ENCODE measurements at regions not wholly inside any gene's neighbourhood (a gene's known extent, or its start where the extent isn't known, plus 50 kb on each side); places are given as distances from the start of the nearest gene placed in this dataset.

GRCh38 chr3:176872771-176873209, 324.5 kb downstream of the TBL1XR1 start:
- no peak overlapping the region for H3K4me3 ChIP-seq (replicated peaks in 1 of 3; ENCODE audit: insufficient read depth in 1 of 3, low read depth in 2 of 3, low read length in 3 of 3)
- H3K4me2 ChIP-seq (ENCODE audit: low read depth, low read length): no peak overlapping the region
- in situ Hi-C loops (cut with HindIII; ENCODE audit: extremely low pct_ligation_motif_present, low pct_unique_long_range_greater_than_20kb): loop anchor here (5.0 kb wide), 1 partner anchor 65 kb away; no protein-coding TSS in a partner anchor
- peak; percentile 38 for DNase-seq (ENCODE audit: low spot score)
- FAIRE-seq: peak; percentile 85
- BruUV-seq (replicated peaks): no TSS peak
- H3K9ac ChIP-seq (ENCODE audit: insufficient read depth, low read depth, low read length): no peak overlapping the region
- H3K36me3 ChIP-seq (replicated peaks in 1 of 2; ENCODE audit: control insufficient read depth in 1 of 2, insufficient read depth in 2 of 2, low read length in 2 of 2): no peaks in the 10 kb centered on the region
- H3K9me3 ChIP-seq (ENCODE audit: low read length): no peaks in the 10 kb centered on the region
- no peaks in the 10 kb centered on the region for H3K79me2 ChIP-seq (ENCODE audit: insufficient read depth, low read length)
- ChIA-PET POLR2A (no interaction called here), CTCF (ENCODE audit: low intra/inter-chr PET ratio, low total read pairs) (interaction anchor here (2.1 kb wide), 1 partner anchor 66 kb away, joined by 53 read pairs; no protein-coding TSS in a partner anchor)
- intact Hi-C loops (cut with micrococcal nuclease; ENCODE audit: unreplicated experiment): loop anchor here (1.0 to 5.0 kb wide), 3 partner anchors 67 to 1513 kb away; no protein-coding TSS in a partner anchor
- H3K4me1 ChIP-seq (ENCODE audit: insufficient read depth, low read length): no peaks in the 10 kb centered on the region
- ATAC-seq: peak; percentile 94
- H2AFZ ChIP-seq (ENCODE audit: low read length): no peak overlapping the region
- H4K20me1 ChIP-seq (ENCODE audit: insufficient read depth, low read length): no peaks in the 10 kb centered on the region
- WGBS (ENCODE audit: low lambda C conversion rate): 6% methylated on average over 3 of the region's 4 CpGs
- no peak overlapping the region for H3K27ac ChIP-seq (ENCODE audit: extremely low read length, insufficient read depth, low read length)
- no peaks in the 10 kb centered on the region for H3K27me3 ChIP-seq (ENCODE audit: control insufficient read depth in 1 of 2, insufficient read depth in 2 of 2, low read length in 2 of 2)
- TF ChIP-seq FOXP4 (CRISPR knock-in tag; IDR thresholded peaks at IDR 0.05): no peak
- no peak for TF ChIP-seq NONO (IDR thresholded peaks at IDR 0.05)
- TF ChIP-seq NONO (CRISPR knock-in tag; conservative IDR thresholded peaks at IDR 0.05): no peak
- TF ChIP-seq PHF21A (CRISPR knock-in tag; IDR thresholded peaks at IDR 0.05): no peak
- TF ChIP-seq NPAS2 (CRISPR knock-in tag; IDR thresholded peaks at IDR 0.05; ENCODE audit: borderline replicate concordance): no peak
- TF ChIP-seq ZGPAT (CRISPR knock-in tag; IDR thresholded peaks at IDR 0.05): no peak
- no peak for TF ChIP-seq SRSF1 (optimal IDR thresholded peaks at IDR 0.05; ENCODE audit: low read depth, low read length)
- no peak for TF ChIP-seq CREM (IDR thresholded peaks at IDR 0.05)
- no peak for TF ChIP-seq CREM (CRISPR knock-in tag; IDR thresholded peaks at IDR 0.05)
- no peak for TF ChIP-seq PBX2 (CRISPR knock-in tag; IDR thresholded peaks at IDR 0.05)
- TF ChIP-seq TFAP4 (IDR thresholded peaks at IDR 0.05; ENCODE audit: borderline replicate concordance, low read depth): peak; percentile 44; the same call in 1 of the 2 replicates
- TF ChIP-seq SMC3 (IDR thresholded peaks at IDR 0.05; ENCODE audit: low read length): peak; percentile 92
- no peak for TF ChIP-seq ZFP90 (CRISPR knock-in tag; IDR thresholded peaks at IDR 0.05; ENCODE audit: borderline replicate concordance)
- no peak for TF ChIP-seq SPEN (CRISPR knock-in tag; IDR thresholded peaks at IDR 0.05; ENCODE audit: low read depth)
- TF ChIP-seq PPARG (CRISPR knock-in tag; conservative IDR thresholded peaks at IDR 0.05): no peak
- no peak for TF ChIP-seq DBP (CRISPR knock-in tag; IDR thresholded peaks at IDR 0.05; ENCODE audit: not compliant biosample characterization)
- no peak for TF ChIP-seq ZBTB44 (CRISPR knock-in tag; IDR thresholded peaks at IDR 0.05)
- no peak for TF ChIP-seq ZNF792 (CRISPR knock-in tag; IDR thresholded peaks at IDR 0.05)
- TF ChIP-seq ETV6 (CRISPR knock-in tag; conservative IDR thresholded peaks at IDR 0.05): no peak
